Fibroblast of the conjunctiva (primary cell): ENCODE measurements at regions not wholly inside any gene's neighbourhood (a gene's known extent, or its start where the extent isn't known, plus 50 kb on each side); places are given as distances from the start of the nearest gene placed in this dataset.

Experiments used
- DNase-seq: peaks from one replicate; pipeline ENCODE4 v3.0.0-alpha.2; 2010; ENCODE audit warnings: low read depth

- DNase-seq = peak; percentile 33
Measured at GRCh38 chrX:8971116-8971515, 62.8 kb downstream of the FAM9B start.

- no peak for DNase-seq
Measured at GRCh38 chrX:8969378-8969777, 64.5 kb downstream of the FAM9B start.

GRCh38 chrX:8967461-8967860, 66.5 kb downstream of the FAM9B start:
- no peak for DNase-seq

- DNase-seq = no peak
Measured at GRCh38 chrX:8960957-8961468, 72.9 kb downstream of the FAM9B start.

GRCh38 chrX:8955511-8955910, 78.4 kb downstream of the FAM9B start:
- no peak for DNase-seq

- no peak for DNase-seq
Measured at GRCh38 chrX:8946563-8946962, 87.4 kb downstream of the FAM9B start.

GRCh38 chrX:8939322-8939721, 94.6 kb downstream of the FAM9B start:
- no peak for DNase-seq

- no peak for DNase-seq
Measured at GRCh38 chrX:8927701-8928100, 106.2 kb downstream of the FAM9B start.

- DNase-seq = no peak
Measured at GRCh38 chrX:8927066-8927635, 106.8 kb downstream of the FAM9B start.

GRCh38 chrX:8921615-8922014, 112.3 kb downstream of the FAM9B start:
- DNase-seq = no peak

GRCh38 chrX:8919801-8920200, 114.1 kb downstream of the FAM9B start:
- no peak for DNase-seq

- DNase-seq = no peak
Measured at GRCh38 chrX:8916697-8917096, 115.5 kb upstream of the FAM9A start.

GRCh38 chrX:8914681-8915080, 113.5 kb upstream of the FAM9A start:
- DNase-seq = no peak

- DNase-seq = peak; percentile 13
Measured at GRCh38 chrX:8913655-8914409, 112.6 kb upstream of the FAM9A start.

GRCh38 chrX:8907688-8908087, 106.5 kb upstream of the FAM9A start:
- no peak for DNase-seq

GRCh38 chrX:8906299-8906938, 105.2 kb upstream of the FAM9A start:
- no peak for DNase-seq

GRCh38 chrX:8897259-8897658, 96.1 kb upstream of the FAM9A start:
- DNase-seq = no peak

- no peak for DNase-seq
Measured at GRCh38 chrX:8890794-8891193, 89.6 kb upstream of the FAM9A start.

GRCh38 chrX:8887004-8887403, 85.8 kb upstream of the FAM9A start:
- no peak for DNase-seq

GRCh38 chrX:8879750-8880149, 78.6 kb upstream of the FAM9A start:
- DNase-seq = no peak

GRCh38 chrX:8873956-8874355, 72.8 kb upstream of the FAM9A start:
- DNase-seq = no peak

- no peak for DNase-seq
Measured at GRCh38 chrX:8873102-8873501, 71.9 kb upstream of the FAM9A start.

- no peak for DNase-seq
Measured at GRCh38 chrX:8870411-8870810, 69.2 kb upstream of the FAM9A start.
